GM12865 (cell line): ENCODE measurements at regions not wholly inside any gene's neighbourhood (a gene's known extent, or its start where the extent isn't known, plus 50 kb on each side); places are given as distances from the start of the nearest gene placed in this dataset.
A peak's percentile ranks its signal among the peaks of the same experiment; 100 is the strongest.
"Not testable (repeated sequence)": the region's sequence is repeated elsewhere in the genome, so short reads cannot be mapped to it uniquely, and the experiment has no call there.

Experiments
- DNase-seq: peaks from one replicate; pipeline ENCODE4 v3.0.0; 2010; ENCODE audit warnings: low read depth
- H3K4me3 ChIP-seq: 2 replicates; pipeline ENCODE4 v1.5.1; 2011; ENCODE audit warnings: mild to moderate bottlenecking, low read depth, low read length, control low read depth
- CTCF ChIP-seq: IDR thresholded peaks from 2 replicates; pipeline ENCODE4 v1.5.1; 2011; ENCODE audit warnings: low read length, control low read depth, low read depth, inconsistent platforms; ENCODE audit not compliant: insufficient read depth; ENCODE audit errors: missing control alignments

- no peak for DNase-seq
- no peak for TF ChIP-seq CTCF
- no peak overlapping the region for H3K4me3 ChIP-seq
Observed at GRCh38 chr9:33739398-33739797, 56.0 kb upstream of the PRSS3 start.

GRCh38 chr9:33740075-33740474, 55.3 kb upstream of the PRSS3 start:
- no peak for TF ChIP-seq CTCF
- DNase-seq: no peak
- H3K4me3 ChIP-seq: no peak overlapping the region

GRCh38 chr9:33740958-33741357, 54.4 kb upstream of the PRSS3 start:
- DNase-seq, H3K4me3 ChIP-seq: not testable (repeated sequence)

GRCh38 chr9:33742051-33742450, 53.3 kb upstream of the PRSS3 start:
- no peak overlapping the region for H3K4me3 ChIP-seq
- no peak for DNase-seq
- no peak for TF ChIP-seq CTCF

- no peak overlapping the region for H3K4me3 ChIP-seq
- DNase-seq: peak; percentile 12
- no peak for TF ChIP-seq CTCF
Observed at GRCh38 chr9:33742519-33742918, 52.8 kb upstream of the PRSS3 start.
